Esophagus mucosa (tissue), 1 donor: ENCODE measurements at regions not wholly inside any gene's neighbourhood (a gene's known extent, or its start where the extent isn't known, plus 50 kb on each side); places are given as distances from the start of the nearest gene placed in this dataset.

Experiments
- ATAC-seq: fragments of 200-7000 bp; cut with Tn5 transposase; one replicate; pipeline ENCODE4 v1.9.1; 2020
- donor health status: DM: yes; HTN: yes; CAD: no.

DNA sequence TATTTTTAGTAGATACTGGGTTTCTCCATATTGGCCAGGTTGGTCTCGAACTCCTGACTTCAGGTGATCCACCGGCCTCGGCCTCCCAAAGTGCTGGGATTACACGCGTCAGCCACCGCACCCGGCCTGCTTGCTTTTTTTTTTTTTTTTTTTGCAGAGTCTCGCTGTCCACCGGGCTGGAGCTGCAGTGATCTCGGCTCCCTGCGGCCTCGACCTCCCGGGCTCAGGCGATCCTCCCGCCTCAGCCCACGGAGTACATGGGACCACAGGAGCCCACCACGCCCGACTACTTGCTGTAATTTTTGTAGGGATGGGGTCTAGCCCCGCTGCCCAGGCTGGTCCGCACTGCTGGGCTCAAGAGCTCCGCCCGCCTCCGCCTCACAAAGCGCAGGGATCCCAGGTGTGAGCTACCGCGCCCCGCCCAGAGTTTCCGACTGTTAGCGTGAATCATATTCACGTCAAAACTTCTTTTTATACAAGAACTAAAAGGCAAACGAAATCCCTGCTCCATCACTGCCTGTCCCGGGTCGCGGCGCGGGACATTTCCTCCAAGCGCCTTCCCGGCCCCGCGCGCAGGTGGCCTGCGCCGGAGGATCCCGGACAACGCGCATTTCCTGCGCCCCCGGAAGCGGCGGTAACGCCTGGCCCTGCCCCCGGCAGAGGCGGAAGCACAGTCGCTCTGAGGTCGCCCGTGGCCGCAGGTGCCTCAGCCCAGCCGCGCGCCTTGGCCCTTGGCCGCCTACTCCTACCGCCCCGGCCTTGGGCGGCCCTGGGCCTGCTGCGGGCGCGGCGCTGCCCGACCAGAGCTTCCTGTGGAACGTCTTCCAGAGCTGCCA lies 50.9 kb upstream of the APOD start:
- ATAC-seq: peak; percentile 96
